HG02571 (cell line): ENCODE measurements at regions not wholly inside any gene's neighbourhood (a gene's known extent, or its start where the extent isn't known, plus 50 kb on each side); places are given as distances from the start of the nearest gene placed in this dataset.
"Not testable (repeated sequence)": the region's sequence is repeated elsewhere in the genome, so short reads cannot be mapped to it uniquely, and the experiment has no call there.

Source experiments
- ATAC-seq: cut with Tn5 transposase; IDR thresholded peaks from one replicate; pipeline ENCODE4 v1.9.1; 2021; ENCODE audit warnings: mild to moderate bottlenecking, moderate library complexity; ENCODE audit not compliant: unreplicated experiment

GRCh38 chr10:4399556-4399955, 426.5 kb upstream of the AKR1E2 start:
- ATAC-seq: no peak

DNA sequence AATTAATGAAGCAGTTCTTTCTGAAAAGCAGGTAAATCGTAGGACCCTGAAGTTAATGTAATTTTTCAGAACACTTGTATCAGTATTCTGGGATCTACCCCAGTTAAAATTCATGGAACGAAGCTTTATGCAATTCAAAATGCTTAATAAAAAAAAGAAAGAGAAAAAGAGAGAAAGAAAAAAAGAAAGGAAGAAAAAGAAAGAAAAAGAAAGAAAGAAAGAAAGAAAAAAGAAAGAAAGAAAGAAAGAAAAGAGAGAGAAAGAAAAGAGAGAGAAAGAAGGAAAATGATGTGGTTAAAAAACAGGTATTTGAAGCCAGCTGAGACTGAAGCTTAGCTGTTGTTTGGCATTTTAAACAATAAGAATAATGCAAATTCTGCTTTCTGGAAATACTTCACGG, 427.4 kb upstream of the AKR1E2 start:
- no peak for ATAC-seq

GRCh38 chr10:4397337-4397736, 428.7 kb upstream of the AKR1E2 start:
- no peak for ATAC-seq

DNA sequence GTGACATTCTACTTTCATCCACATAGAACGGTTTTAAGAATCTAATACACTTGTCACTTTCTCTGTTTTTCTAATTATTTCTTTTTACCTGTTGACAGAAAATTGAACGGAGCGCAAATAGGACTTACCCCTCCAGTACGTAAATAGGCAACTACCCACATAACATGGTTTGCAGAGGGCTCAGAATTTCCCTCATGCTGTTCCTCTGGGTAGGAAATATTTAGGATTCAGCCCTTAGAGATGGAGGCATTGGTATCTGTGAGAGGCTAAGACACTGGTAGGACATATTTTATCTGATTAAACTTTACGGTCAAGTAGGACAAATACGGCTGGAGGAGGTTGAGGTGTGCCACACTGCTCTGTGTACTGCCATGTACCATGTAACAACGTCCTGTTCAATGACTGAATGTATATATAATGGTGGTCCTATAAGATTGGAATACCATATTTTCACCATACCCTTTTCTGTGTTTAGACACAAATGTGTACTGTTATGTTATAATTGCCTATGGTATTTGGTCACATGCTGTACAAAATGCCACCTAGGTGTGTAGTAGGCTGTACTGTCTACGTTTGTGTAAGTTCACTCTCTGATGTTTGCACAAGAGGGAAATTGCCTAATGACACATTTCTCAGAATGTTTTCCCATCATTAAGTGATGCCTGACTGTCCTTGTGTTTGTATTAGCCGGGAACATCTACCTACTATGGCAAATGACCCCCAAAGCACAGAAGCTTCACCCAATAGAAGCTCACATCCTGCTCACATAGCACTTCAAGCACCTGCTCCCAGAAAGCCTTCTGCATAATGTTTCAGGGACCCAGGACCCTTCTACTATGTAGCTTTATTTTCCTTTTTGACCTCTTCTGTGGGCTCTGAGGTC, 429.4 kb upstream of the AKR1E2 start:
- ATAC-seq: no peak

GRCh38 chr10:4395731-4396130, 430.3 kb upstream of the AKR1E2 start:
- no peak for ATAC-seq

DNA sequence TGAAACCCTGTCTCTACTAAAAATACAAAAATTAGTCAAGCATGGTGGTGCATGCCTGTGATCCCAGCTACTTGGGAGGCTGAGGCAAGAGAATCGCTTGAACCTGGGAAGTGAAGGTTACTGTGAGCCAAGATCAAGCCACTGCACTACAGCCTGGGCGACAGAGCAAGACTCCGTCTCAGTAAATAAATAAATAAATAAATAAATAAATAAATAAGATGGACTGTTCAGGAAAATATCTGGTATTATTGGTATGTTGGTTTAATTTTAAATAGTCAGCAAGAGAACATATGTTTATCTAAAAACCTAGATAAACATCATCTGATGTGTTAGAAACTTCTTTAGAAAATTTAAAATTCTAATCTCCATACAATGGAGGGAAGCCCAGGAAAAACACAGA, 431.6 kb upstream of the AKR1E2 start:
- not testable (repeated sequence) for ATAC-seq

- ATAC-seq: no peak
Observed at GRCh38 chr10:4391683-4392082, 434.3 kb upstream of the AKR1E2 start.

- no peak for ATAC-seq
Observed at GRCh38 chr10:4390219-4390618, 435.8 kb upstream of the AKR1E2 start.

GRCh38 chr10:4385231-4385870, 440.7 kb upstream of the AKR1E2 start:
- ATAC-seq: no peak

DNA sequence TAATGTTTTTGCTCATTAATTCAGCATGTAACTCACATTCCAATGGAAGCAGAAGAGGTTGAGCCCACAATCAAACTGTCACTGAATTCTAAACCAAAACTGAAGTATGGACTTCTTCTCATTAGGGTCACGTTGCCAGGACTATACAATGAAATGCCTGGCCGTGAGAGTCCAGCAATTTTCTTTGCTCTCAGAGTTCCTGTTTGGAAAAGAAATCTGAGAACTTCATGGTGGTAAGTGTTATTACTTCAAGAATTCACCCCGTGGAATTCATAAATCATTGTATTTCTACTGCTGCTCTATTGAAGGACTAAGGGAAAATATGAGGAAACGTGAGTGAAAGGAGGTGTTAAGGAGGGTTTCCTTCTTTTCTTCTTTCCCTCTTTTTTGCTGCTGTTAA, 441.8 kb upstream of the AKR1E2 start:
- ATAC-seq: no peak

- ATAC-seq: no peak
Observed at GRCh38 chr10:4383651-4384098, 442.3 kb upstream of the AKR1E2 start.

DNA sequence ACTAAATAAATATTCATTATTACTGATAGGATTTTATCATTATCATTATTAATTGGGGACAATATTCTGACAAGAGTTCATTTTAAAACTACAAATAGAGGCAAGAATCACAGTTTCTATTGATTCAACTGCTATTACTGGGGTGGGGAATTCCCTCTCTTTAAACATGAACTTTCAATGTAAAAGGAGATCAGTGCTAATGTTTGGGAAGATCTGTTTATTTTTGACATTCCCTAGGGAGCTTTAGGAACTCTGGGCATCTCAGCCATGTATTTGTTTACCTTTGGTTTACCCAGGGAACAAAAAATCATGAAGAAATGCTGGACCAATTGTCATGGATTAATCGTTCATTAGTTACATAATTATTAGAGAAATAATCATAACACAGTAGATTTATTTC, 443.2 kb upstream of the AKR1E2 start:
- ATAC-seq: no peak

DNA sequence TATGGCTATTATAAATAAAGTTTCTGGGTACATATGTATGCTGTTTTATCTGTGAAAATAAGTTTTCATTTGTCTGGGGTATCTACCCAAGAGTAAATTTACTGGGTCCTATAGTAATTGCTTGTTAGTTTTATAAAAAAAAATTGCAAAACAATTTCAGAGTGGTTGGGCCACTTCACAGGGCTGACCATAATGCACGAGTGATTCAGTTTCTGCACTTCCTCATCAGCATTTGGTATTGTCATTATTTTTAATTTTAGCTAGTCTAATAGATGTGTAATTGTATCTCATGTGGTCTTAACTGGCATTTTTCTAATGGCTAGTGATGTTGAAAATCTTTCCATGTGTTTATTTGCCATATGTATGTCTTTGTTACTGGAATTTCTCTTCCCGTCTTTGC, 452.4 kb upstream of the AKR1E2 start:
- no peak for ATAC-seq

GRCh38 chr10:4373098-4373497, 452.9 kb upstream of the AKR1E2 start:
- ATAC-seq: no peak

GRCh38 chr10:4372601-4373000, 453.4 kb upstream of the AKR1E2 start:
- ATAC-seq: no peak

DNA sequence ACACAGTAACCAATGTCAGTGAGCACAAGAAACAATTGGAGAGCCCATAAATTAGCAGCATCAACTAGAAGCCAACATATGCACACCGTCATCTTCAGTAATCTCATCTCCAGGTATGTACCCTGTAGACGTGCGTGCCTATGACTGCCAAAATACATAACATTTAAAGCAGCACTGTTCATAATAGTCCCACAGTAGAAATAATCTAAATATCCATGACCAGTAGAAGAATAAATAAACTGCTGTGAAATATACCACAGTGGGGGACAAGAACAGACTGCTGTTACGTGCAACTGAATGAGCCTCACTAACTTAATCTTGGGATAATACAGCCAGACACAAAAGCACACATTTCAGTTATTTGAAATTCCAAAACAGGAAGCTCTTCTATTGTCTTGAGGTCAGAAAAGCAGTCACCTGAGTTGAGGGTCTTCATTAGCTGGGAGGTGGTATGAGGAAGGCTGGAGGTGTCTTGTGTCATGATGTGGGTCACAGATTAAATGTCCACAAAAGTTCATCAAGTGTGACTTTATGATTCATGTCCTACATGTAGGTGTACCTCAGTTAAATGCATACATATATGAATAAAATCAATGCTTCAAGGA, 454.2 kb upstream of the AKR1E2 start:
- ATAC-seq: no peak

DNA sequence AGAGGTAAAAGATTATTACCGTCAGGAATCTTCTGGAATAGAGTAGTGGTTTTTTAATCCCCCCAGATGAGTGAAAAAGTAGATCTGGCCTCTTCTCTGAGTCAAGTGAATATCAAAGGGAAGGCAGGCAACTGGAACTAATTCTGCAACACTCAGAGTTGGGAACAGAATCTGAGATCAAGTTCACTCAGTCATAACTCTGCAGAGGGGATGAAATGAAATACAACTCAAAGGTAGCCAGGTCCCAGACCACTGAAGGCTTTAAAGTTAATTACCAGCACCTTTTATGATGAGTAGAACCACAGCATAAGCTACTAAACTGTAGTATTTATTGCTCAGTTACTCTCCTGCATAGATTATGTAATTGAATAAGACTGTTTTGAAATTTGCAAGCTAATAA, 455.6 kb upstream of the AKR1E2 start:
- no peak for ATAC-seq

DNA sequence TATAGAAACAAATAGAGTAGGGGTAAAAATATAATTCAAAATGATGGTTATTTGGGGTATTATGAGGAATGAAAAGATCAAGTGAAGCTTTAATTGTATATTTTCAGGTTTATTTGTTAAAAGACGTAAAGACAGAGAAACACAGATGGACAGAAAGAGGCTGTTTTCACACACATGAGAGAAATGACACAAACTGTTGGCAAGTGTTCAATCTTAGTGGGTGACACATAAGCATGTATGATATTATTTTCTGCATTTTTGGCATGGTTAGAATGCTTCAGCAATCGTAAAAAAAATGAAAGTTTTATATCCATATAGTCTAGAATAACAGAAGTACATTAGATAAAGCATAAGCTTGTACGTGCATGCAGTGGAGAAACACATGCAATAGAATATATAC, 464.4 kb upstream of the AKR1E2 start:
- no peak for ATAC-seq

DNA sequence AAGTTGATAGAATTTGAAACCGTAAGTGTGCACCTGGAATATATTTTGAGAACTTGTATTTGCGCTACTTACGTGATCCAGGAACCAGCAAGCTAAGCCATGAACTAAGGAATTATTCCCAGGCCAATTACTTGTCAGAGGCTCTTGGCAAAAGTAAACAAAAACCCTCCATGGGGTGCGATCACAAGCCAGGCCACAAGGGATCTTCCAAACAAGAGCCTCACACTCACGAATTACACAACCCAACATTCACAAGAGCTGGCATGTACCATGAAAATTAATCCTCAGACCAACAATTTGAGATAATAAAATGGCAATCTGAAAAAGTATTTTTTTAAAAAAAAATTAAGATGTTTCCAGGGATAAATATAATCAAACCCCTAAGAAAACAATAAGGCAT, 467.0 kb upstream of the AKR1E2 start:
- ATAC-seq: no peak

GRCh38 chr10:4357911-4358310, 468.1 kb upstream of the AKR1E2 start:
- no peak for ATAC-seq

DNA sequence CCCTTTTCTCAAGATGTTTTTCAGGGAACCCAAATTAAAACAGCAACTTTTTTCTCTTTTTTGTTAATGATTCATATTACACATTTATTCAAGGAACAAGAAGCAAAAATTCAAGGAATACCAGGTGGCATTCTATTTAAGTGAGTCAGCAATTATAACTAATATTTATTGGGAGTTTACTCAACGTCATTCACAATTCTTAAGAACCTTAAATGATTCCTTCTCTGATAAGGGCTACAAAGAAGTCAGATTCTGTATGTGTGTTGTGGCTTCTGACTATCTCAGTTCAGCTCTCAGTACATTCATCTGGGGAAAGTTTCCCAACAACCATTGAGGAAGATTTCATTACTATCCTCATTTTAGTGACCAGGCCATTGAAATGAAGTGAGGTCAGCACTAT, 470.7 kb upstream of the AKR1E2 start:
- no peak for ATAC-seq

DNA sequence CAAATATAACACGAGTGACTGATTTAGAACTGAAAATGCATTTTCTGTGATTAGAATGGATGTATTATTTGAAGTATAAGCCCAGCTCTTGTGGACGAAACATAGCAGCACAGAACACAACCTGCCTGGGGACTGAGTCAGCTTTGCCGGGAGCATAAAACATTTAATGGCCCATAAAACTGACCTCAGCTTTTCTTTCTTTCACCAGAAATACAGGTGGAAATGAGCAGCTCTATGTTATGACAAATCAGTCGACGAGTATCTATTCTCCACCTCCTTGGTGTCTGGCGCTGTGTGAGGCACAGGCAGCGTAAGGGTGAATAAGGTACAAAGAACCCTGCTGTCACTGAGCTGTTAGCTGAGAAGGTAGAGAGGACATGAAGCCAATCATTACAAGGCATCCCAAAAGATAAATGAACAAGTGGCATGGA, 471.6 kb upstream of the AKR1E2 start:
- no peak for ATAC-seq
